Nephron progenitor cell (in vitro differentiated cells): ENCODE measurements at regions not wholly inside any gene's neighbourhood (a gene's known extent, or its start where the extent isn't known, plus 50 kb on each side); places are given as distances from the start of the nearest gene placed in this dataset.

ENCODE experiments used
- DNase-seq: peaks from one replicate; pipeline ENCODE4 v3.0.0; 2021
- H3K27ac Mint-ChIP-seq: 2 replicates; pipeline ENCODE4 v1.8.0; 2021; ENCODE audit warnings: mild to moderate bottlenecking, moderate library complexity, mixed read lengths
- H3K27me3 Mint-ChIP-seq: 2 replicates; pipeline ENCODE4 v1.8.0; 2021; ENCODE audit warnings: mild to moderate bottlenecking, low read depth, mixed read lengths; ENCODE audit not compliant: poor library complexity
- H3K36me3 Mint-ChIP-seq: 2 replicates; pipeline ENCODE4 v1.8.0; 2021; ENCODE audit warnings: low read depth, mixed read lengths
- H3K4me1 Mint-ChIP-seq: 2 replicates; pipeline ENCODE4 v1.8.0; 2021; ENCODE audit warnings: mixed read lengths
- H3K4me3 Mint-ChIP-seq: 2 replicates; pipeline ENCODE4 v1.8.0; 2021; ENCODE audit warnings: mild to moderate bottlenecking, moderate library complexity, mixed read lengths
- H3K9me3 Mint-ChIP-seq: 2 replicates; pipeline ENCODE4 v1.8.0; 2021; ENCODE audit warnings: mild to moderate bottlenecking, moderate library complexity, mixed read lengths
- CTCF ChIP-seq: fragments of 200-600 bp; sonication (generic); IDR thresholded peaks from 2 replicates; pipeline ENCODE4 v1.5.0; 2021; ENCODE audit warnings: antibody characterized with exemption

DNA sequence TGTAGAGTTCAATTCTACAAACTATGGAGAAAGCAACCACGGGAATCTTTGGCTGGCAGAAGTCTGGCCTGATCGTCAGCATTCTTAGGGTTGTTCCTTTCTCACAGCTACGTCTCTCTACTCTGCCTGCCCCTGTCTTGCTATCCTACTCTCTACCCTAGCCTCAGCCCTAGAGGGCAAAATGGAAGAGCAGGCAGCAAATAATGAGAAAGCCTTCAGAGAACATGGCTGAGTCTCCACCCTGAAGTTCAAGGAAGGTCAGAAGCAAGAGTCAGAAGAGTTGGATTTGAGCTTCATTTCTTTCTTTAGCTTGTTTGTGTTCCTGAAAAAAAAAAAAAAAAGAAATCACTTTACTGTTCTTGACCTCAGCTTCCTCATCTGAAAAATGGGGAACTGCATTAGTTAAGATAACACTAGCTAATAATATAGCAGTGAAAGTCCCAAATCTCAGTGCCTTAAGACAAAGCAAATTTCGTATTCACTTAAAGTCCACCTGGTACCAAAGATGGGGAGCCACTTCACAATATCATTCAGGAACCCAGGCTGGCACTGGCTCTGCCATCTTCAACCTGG lies 50.2 kb upstream of the CCND2 start:
- DNase-seq, result no peak
- peaks cover 57% of the 10 kb centered on the region for H3K4me1 Mint-ChIP-seq

GRCh38 chr12:4221258-4221620 lies 52.3 kb upstream of the CCND2 start:
- Mint-ChIP-seq H3K4me1 (peaks cover 42% of the 10 kb centered on the region), H3K27me3 (peaks cover 2% of the 10 kb centered on the region), H3K36me3 (no peaks in the 10 kb centered on the region), H3K4me3 (no peak overlapping the region), H3K27ac (no peak overlapping the region), H3K9me3 (peaks cover 37% of the 10 kb centered on the region)
- DNase-seq, result no peak
- no peak for TF ChIP-seq CTCF

More for the DNA sequence above, 50.2 kb upstream of the CCND2 start:
- H3K27ac Mint-ChIP-seq, result no peak overlapping the region
- peaks cover 33% of the 10 kb centered on the region for H3K9me3 Mint-ChIP-seq
- no peak overlapping the region for H3K4me3 Mint-ChIP-seq
- no peaks in the 10 kb centered on the region for H3K36me3 Mint-ChIP-seq
- no peak for TF ChIP-seq CTCF
- H3K27me3 Mint-ChIP-seq, result peaks cover 6% of the 10 kb centered on the region

GRCh38 chr12:4220536-4221257 lies 52.9 kb upstream of the CCND2 start:
- peaks cover 37% of the 10 kb centered on the region for H3K9me3 Mint-ChIP-seq
- H3K36me3 Mint-ChIP-seq, result no peaks in the 10 kb centered on the region
- no peak for TF ChIP-seq CTCF
- peaks cover 36% of the 10 kb centered on the region for H3K4me1 Mint-ChIP-seq
- DNase-seq, result no peak
- H3K27me3 Mint-ChIP-seq, result peaks cover 2% of the 10 kb centered on the region
- no peak overlapping the region for H3K27ac Mint-ChIP-seq
- no peak overlapping the region for H3K4me3 Mint-ChIP-seq

DNA sequence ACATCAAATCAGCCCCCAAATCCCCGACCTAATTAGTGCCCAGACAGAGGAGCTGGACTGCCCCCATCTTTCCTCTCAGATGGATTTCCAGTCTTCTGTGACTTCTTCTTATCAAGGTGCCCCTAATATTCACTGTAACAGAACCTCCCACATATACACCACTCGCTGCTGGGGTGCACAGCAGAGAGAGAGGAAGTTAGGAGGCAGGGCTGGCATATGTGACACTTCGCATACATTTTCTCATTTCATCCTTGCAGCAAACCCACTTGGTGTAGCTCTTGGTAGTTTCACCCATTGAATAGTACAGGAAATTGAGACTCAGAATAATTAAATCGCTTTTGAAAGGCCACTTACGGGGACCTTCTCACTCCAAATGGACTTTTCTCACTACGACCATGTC lies 56.5 kb upstream of the CCND2 start:
- H3K4me1 Mint-ChIP-seq, result peaks cover 20% of the 10 kb centered on the region
- peaks cover 23% of the 10 kb centered on the region for H3K9me3 Mint-ChIP-seq
- H3K36me3 Mint-ChIP-seq, result no peaks in the 10 kb centered on the region
- no peak overlapping the region for H3K27ac Mint-ChIP-seq
- TF ChIP-seq CTCF, result no peak
- peaks cover 5% of the 10 kb centered on the region for H3K27me3 Mint-ChIP-seq
- no peak overlapping the region for H3K4me3 Mint-ChIP-seq
- DNase-seq, result no peak

- DNase-seq, result no peak
- H3K36me3 Mint-ChIP-seq, result no peaks in the 10 kb centered on the region
- H3K4me3 Mint-ChIP-seq, result no peak overlapping the region
Observed at GRCh38 chr12:4216187-4216927, 57.2 kb upstream of the CCND2 start.

More at GRCh38 chr12:4216187-4216927, 57.2 kb upstream of the CCND2 start:
- Mint-ChIP-seq H3K9me3 (peaks cover 17% of the 10 kb centered on the region), H3K4me1 (peaks cover 20% of the 10 kb centered on the region), H3K27ac (no peak overlapping the region), H3K27me3 (peaks cover 5% of the 10 kb centered on the region)
- no peak for TF ChIP-seq CTCF
